HG03159 (cell line): ENCODE measurements at regions not wholly inside any gene's neighbourhood (a gene's known extent, or its start where the extent isn't known, plus 50 kb on each side); places are given as distances from the start of the nearest gene placed in this dataset.
"Not testable (repeated sequence)": the region's sequence is repeated elsewhere in the genome, so short reads cannot be mapped to it uniquely, and the experiment has no call there.

Experiments
- ATAC-seq: cut with Tn5 transposase; IDR thresholded peaks from one replicate; pipeline ENCODE4 v1.9.1; 2021; ENCODE audit warnings: mild to moderate bottlenecking, moderate library complexity; ENCODE audit not compliant: unreplicated experiment

- ATAC-seq, result no peak
These were observed 197.2 kb upstream of the FSHR start for GRCh38 chr2:49351560-49351959.

DNA sequence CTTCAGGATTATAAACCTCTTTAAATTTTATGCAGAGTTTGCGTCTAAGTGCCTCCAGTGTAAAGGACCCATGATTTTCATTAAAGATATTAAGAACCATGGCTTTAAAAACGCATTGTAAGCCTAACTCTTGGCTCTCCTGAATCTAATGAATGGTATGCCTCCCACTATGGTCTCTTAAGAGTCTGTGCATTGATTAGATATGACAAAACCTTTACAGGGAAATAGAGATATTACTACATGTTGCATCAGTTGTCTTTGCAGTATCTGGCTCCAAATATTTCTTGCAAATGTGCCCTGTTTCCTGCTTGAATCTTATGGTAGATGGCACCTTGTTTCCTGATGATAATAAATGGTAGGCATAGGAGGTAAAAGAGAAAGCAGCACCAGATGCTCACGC, 189.3 kb upstream of the FSHR start:
- ATAC-seq, result no peak

GRCh38 chr2:49342156-49342555, 187.8 kb upstream of the FSHR start:
- ATAC-seq, result no peak

DNA sequence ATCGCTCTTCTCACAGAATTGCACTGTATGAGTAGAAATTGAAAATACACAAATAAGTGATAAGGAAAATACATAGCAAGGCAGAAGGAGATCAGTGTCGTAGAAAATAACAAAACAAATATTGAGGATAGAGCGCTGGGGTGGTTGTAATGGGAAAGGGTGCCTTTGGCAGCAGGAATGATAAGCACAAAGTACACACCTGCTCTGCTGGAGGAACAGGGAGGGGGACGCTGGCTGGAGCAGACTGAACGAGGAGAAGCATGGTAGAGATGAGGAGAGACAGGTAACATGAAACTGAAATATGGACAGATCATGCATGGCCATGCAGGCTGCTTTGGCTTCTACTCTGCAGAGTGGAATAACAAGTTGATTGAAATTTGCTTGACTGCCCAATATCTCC, 181.2 kb upstream of the FSHR start:
- ATAC-seq, result no peak

- ATAC-seq, result no peak
These were observed 178.1 kb upstream of the FSHR start for GRCh38 chr2:49332415-49332814.

- ATAC-seq, result no peak
These were observed 164.2 kb upstream of the FSHR start for GRCh38 chr2:49318531-49318930.

DNA sequence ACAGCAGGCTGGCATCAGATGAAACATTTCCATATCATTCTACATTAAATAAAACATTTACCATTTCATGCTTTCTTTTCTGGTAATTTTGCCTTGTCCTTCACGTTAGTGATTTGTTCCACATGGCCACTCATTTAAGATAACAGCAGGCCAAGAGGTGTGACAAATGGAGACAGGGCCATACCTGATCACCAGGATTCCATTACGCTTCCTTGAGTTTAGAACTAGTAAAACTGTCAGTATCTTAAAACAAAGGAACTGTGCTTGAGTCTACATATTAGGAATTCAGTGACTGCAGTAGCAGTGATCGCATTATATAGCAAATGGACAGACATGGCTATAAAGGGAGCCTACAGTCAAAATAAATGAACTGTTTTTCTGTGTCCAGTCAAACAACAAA, 155.1 kb upstream of the FSHR start:
- ATAC-seq, result no peak

- ATAC-seq, result no peak
These were observed 152.6 kb upstream of the FSHR start for GRCh38 chr2:49306925-49307324.

DNA sequence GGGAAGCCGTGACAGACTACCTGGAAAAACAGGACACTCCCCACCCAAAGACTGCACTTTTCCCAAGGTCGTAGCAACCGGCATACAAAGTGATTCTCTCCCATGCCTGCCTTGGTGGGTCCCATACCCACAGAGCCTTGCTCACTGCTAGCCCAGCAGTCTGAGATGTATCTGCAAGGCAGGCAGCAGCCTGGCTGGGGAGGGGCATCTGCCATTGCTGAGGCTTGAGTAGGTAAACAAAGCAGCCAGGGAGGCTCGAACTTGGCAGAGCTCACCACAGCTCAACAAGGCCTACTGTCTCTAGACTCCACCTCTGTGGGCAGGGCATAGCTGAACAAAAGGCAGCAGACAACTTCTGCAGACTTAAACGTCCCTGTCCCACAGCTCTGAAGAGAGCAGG, 144.4 kb upstream of the FSHR start:
- not testable (repeated sequence) for ATAC-seq

- ATAC-seq, result no peak
These were observed 143.9 kb upstream of the FSHR start for GRCh38 chr2:49298230-49298629.

- ATAC-seq, result no peak
These were observed 142.0 kb upstream of the FSHR start for GRCh38 chr2:49296107-49296867.

DNA sequence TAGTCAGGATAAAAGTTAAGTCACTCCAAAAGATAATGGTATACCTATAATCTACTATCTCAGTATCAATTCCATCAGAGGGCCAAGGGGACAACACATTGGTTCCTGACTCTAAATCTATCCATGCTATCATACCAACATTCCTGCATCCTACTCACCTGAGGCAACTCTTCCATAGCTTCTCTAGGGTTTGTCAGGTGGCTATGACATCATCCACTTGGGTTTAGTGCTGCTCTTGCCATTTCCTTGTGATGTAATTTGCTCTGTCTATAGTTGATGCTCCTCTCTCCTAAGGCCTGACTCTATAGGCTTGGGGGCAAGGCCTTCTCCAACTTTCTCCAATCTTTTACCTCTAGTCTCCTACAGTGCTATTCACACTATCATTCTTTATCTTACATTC, 139.9 kb upstream of the FSHR start:
- ATAC-seq, result no peak

DNA sequence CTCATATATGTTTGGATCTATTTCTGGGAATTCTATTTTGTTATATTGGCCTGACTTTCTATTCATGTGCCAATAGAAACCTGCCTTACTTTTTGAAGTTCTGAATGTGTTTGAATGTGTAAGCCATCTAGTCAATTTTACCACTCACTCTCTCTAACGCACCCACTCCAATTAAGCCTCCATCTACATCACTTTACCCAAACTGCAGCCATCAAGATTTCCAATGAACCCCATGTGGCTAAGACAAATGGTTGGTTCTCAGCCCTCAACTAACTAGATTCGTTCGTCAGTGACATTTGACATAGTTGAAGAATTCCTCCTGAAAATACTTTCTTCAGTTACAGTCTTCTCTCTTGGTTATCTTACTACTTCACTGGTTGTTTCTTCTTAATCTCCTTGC, 137.3 kb upstream of the FSHR start:
- no peak for ATAC-seq

GRCh38 chr2:49289711-49290110, 135.4 kb upstream of the FSHR start:
- ATAC-seq, result no peak

- no peak for ATAC-seq
These were observed 134.8 kb upstream of the FSHR start for GRCh38 chr2:49288902-49289700.

DNA sequence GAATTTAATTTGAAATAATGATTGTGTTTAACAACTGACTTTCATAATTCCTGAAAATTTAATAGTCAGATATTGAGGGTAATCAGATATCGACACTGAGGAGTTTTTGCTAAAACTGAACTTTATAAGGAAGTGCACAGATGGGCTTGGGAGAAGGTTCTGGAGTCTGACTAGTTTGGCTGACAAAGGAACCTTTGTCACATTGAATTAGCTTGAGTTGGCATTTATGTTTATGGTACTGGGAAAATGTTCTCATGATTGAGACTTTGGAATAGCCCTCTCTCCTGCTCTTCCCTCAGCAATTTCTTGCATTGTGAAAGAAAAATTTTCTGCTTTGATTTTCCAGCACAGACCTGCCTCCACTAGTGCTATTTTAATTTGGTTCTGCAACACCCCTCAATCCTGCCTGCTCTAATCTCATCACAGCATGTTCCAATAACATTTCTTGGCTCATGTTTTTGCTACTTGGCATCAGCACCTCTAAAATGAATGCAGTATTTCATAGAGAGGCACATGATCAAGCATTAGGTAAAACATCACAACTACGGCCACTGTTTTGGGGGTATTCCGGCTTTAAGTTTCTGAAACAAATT, 133.9 kb upstream of the FSHR start:
- no peak for ATAC-seq

- no peak for ATAC-seq
These were observed 132.4 kb upstream of the FSHR start for GRCh38 chr2:49286726-49287125.

DNA sequence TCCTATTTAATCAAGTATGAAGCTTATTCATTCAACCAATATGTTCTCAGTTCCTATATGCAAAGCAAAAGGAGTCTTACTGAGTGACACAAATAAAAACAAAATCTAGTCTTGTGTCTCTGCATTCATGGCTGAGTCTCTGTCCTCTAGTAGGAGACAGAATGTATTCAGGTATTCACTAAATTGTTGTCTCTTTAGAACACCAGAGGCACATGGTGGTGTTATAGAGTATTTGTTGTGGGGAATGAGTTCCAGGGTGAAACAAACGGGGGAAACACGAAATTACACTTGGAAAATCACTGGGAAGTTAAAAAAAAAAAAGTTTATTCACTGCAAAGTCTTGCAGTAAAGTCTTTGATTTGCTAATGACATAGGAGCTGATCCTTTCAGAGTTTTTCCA, 131.7 kb upstream of the FSHR start:
- ATAC-seq, result no peak

DNA sequence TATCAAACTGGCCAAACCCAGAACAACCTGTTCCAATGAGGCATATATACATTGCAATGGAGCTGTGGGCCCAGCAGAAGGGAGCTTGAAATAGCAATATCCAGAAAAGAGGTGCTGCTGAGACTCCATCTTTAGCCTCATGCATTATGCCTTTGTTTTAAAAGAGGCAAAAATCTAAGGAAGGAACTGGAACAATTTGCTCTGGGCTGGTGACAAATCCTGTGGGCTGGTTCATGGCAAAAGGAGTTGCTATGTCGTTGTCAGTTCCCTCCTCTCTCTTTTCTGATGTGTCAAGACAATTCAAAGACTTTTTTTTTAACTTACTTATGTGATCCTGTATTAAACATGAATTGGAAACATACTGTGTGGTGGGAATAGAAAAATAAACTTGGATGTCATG, 124.2 kb upstream of the FSHR start:
- no peak for ATAC-seq

DNA sequence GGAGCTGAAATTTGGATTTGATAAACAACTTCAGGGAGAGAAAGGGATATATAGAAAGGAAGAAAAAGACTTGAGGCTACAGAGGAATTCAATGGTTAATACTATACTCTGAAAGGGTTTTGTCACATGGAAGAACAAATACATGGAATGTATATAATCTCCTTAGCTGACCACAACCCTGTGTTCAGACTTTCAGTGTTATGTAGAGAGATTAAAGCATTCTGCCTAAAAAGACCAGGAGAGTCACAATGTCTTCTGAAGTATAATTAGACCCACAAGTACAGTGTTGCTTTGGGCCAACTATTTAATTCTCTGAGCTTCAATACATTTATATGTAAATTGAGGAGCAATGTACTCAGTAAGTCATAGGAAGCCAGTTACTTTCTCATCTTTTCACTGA, 123.8 kb upstream of the FSHR start:
- ATAC-seq, result no peak

DNA sequence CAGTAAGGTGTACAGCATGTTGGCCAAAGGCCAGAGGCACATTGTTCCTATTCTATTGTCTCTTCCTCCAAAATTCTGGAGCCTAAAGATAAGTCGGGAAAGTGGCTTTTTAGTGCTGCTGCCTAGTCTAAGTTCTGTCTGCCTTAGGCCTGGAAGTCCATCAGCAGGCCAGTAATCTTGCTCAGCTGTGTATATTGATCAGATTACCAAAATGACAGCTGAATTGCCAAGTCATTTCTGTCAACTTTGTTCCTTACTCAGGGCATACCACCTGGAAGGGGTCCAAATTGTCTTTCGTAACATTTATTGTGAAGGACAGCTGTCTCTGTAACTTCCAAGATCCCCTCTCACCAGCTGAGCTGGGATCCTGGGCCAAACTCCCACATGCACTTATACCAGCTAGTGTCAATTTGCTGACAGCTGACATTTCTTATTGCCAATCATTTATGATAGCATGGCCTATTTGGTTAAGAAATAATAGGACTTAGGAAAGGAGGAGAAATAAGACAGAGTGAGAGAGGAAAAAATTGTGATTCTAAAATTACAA, 116.8 kb upstream of the FSHR start:
- no peak for ATAC-seq

DNA sequence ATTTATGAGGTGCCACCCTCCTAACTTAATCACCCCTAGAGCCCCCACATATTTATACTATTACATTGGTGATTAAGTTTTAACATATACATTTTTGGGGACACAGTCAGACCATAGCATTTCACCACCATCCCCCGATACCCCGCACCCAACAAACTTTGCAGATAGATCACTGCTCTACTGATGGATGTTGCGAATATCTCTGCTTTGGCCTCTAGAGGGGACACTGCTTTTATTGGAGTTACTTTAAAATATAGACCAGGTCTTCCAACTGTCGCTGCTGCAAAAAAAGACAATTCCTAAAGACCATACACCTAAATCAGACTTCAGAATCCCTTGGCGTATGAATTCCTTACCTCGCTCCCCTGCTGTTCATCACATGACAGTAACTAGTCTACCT, 115.8 kb upstream of the FSHR start:
- ATAC-seq, result no peak
